Activated CD4-positive, alpha-beta T cell treated with anti-CD3 and anti-CD28 coated beads, Interleukin-2, amount 50 U/mL, for 48 hours (primary cell): ENCODE measurements at regions not wholly inside any gene's neighbourhood (a gene's known extent, or its start where the extent isn't known, plus 50 kb on each side); places are given as distances from the start of the nearest gene placed in this dataset.

Experiments used
- DNase-seq, 2 experiments: peaks; one replicate each; pipeline ENCODE4 v3.0.0-alpha.2; 2020

DNA sequence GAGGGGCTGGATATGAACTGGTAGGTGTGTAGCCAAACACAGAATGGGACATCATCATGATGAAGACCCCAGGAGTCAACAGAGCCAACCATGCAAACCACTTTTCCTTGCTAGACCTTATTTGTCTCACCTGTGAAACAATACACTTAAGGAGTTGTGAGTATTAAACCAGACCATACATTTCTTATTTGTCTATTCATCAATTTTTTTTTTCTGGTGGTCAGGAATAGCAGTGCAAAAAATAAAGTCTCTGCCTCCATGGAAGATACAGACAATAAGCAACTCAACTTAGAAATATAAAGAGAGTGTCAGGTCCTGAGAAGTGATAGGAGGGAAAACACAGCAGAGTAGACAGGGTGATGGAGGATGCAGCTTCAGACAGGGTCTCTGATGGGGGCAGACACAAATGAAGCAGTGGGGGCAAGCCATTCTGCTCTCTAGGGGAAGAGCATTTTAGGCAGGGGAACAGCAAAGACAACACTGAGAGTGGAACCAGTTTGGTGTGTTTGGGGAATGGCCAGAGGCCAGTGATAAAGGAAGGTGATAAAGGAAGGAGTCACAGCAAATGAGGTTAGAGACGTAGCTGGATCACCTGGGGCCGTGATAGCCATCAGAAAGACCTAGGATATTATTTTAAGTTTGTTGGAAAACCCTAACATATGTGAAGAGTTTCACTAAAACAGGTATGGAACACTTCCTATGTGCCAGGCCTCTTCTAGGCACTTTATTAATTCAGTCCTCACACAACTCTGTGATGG is 256.2 kb downstream of the MAN2A1 start:
- DNase-seq, result no peak

- DNase-seq, result no peak
Measured at GRCh38 chr5:109946610-109947009, 256.9 kb downstream of the MAN2A1 start.

DNA sequence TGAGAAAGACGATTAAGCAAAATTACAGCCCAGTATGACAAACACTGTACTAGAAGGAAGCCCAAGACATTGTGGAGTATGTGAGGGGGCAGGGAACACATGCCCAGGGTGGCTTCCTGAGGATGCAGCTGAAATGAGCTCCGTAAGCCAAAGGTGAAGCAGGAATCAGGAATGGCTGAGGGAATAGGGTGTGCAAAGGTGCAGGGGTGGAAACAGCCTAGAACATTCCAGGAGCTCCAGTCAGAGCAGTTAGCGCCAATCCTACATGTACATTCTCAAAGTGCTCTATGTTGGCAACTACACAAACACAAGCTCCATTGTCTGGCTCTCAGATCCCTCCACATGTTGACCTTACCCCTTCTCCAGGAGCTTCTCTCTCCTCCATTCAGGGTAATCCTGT is 257.9 kb downstream of the MAN2A1 start:
- DNase-seq, result no peak

GRCh38 chr5:109950634-109951033 is 260.9 kb downstream of the MAN2A1 start:
- no peak for DNase-seq

GRCh38 chr5:109951348-109951747 is 261.6 kb downstream of the MAN2A1 start:
- no peak for DNase-seq

GRCh38 chr5:109951758-109952157 is 262.0 kb downstream of the MAN2A1 start:
- no peak for DNase-seq

GRCh38 chr5:109953761-109954160 is 264.0 kb downstream of the MAN2A1 start:
- DNase-seq, result no peak

- DNase-seq, result no peak
Measured at GRCh38 chr5:109956884-109957283, 267.2 kb downstream of the MAN2A1 start.

DNA sequence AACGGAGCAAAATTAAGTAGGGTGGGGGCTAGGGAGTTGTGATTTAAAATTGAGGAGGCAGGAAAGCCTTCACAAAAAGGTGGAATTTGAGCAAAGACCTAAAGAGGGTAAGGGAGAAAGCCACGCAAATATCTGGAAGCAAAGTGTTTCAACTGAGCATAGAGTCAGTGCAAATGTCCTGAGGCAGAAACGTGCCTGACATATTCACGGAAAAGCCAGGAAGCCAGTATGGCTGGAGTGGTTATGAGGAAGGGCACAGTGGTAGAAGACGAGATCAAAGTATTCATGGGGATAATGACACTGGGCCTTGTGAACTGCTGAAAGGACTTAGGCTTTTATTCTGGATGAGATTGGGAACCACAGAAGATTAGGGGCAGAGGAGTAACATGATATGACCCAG is 268.4 kb downstream of the MAN2A1 start:
- DNase-seq, result no peak

- DNase-seq, result no peak
Measured at GRCh38 chr5:109959652-109960051, 269.9 kb downstream of the MAN2A1 start.

- no peak for DNase-seq
Measured at GRCh38 chr5:109961751-109962150, 272.0 kb downstream of the MAN2A1 start.

DNA sequence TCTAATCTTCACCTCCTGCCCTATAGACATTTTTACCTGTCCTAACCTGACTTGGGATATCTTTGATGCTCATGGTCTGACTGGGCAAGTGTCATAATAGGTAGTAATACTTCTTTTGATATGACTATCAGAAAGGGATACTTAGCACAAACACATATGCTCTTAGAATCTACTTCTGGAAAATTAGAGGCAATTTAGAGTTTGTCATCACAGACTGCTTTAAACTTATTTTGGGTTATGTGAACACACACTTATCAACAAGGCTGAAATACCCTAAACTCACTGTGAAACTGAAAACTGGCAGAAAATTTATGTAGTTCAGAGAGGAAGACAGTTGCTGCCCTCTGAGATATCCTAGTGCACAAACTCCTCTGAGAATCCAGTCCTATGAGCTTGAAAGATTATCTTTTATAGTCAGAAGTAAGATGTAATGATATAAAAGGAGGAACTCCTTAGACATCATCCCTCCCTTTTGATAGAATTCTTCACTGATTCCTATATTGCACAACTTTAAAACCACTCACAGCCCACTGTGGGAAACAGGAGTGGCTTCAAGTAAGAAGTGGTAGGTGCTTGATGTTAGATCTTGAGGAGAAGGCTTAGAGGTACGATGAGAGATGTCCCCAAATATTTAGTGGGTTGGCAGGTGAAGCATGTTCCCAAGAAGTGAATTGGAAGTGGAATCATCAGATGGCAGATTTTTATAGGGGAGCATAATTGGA is 273.3 kb downstream of the MAN2A1 start:
- no peak for DNase-seq

- no peak for DNase-seq
Measured at GRCh38 chr5:109964136-109964535, 274.4 kb downstream of the MAN2A1 start.

DNA sequence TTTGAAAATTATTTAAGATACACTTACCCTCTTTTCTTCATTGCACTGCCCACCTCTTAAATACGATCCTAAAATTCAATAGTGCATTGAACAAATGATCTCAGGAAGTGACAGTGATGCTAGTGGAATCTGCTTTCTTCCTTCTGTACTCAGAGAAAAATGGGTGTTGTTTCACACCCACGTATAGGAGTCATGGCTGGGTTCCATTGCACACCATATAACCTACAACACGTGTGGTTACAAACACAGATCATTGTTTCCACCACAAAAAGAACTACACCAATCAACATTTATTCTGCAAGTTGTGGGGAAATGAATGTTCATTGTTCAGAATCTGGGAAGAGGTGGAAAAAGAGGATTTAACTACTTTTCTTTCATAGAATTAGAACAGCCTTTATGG is 275.9 kb downstream of the MAN2A1 start:
- no peak for DNase-seq

DNA sequence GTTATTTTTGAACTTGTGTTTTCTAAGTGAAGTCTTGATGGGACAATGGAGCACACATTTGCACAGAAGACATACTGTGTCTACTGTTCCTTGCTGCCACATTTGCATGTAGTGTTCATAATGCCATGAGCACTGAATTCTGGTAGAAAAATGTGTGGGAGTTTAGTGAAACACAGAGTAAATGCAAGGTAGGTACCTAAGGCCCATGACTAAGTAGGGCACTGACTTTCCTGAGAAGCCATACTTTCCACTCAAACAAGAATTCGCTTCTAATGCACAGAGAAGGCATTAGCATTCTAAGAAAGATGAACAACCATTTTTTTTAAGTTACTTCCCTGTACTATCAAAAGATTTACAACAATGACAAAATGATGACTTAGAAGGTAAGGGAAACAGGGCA is 282.2 kb downstream of the MAN2A1 start:
- no peak for DNase-seq

GRCh38 chr5:109981979-109982378 is 292.3 kb downstream of the MAN2A1 start:
- DNase-seq, result no peak

DNA sequence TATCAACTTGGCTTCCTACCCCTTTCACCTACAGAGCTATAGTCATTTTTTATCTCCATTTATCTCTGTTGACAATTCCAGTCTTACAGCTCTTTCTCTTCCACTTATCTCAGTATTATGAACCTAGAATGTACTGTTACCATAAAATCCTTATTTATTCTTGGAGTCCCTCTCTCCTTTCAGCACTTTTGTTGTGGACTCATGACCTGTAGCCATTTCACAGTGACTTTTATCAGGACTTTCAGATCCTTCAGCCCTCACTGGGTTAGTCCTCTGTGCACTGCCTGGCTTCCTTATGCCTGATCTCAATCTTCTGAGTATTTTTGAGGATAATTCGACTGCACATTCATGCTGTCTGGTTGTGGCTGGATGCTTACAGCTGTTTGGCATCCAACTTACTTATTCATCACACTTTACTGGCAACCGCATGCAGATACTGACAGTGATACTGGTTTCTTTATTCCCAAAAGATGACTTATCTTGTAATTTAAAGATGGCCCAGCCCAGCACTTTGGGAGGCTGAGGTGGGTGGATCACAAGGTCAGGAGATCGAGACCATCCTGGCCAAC is 293.3 kb downstream of the MAN2A1 start:
- DNase-seq, result no peak

- DNase-seq, result no peak
Measured at GRCh38 chr5:109986726-109987125, 297.0 kb downstream of the MAN2A1 start.

- no peak for DNase-seq
Measured at GRCh38 chr5:109987355-109987754, 297.6 kb downstream of the MAN2A1 start.

- no peak for DNase-seq
Measured at GRCh38 chr5:109987970-109988369, 298.2 kb downstream of the MAN2A1 start.

DNA sequence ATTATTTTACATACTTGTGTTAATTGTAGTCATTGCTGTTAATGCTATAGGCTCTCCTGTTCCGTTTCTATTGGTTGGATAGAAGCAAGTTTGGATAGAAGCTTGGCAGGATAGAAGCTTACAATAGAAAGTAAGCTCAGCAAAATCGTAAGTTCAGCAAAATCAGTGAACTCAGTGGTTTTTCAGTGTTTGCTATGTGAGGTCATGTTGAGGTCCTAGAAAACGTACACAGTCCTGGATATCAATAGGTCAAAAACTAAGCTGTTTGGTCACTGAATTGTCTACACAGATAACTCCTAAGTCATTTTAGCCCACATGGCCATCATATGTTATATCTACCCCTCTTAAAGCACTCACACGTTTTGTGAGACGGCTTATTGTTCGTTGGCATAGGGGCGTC is 299.4 kb downstream of the MAN2A1 start:
- DNase-seq, result no peak

DNA sequence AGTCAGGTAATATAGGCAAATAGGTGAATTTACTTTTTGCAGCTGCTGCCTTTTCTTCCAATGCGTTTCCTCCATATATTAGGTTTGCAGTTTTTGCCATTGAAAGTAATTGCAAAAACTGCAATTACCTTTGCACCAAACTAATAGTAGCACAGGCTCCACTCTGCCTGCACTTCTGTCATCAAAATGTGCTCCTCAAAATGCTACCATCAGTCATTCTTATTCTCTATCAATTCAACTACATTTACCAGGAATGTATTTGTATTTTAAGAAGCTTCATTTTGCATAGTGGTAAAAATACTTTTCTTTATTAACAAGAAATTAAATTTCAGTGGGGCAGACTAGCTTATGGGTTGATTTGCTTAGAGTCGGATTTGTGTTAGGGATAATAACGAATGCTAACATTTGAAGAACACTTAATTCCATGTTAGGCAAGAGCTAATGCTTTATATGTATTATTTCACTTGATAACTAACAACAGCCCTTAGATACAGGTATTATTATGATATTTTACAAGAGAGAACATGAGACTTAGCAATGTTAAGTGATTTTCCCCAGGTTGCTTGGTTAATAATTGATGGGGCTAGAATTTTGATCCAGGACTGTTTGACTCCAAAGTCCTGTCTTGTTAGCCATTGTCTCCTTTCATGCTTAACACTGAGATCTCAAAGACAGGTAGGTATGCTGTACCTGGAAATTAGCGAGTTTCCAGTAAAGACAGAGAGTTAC is 300.4 kb downstream of the MAN2A1 start:
- DNase-seq, result no peak

GRCh38 chr5:109990723-109991359 is 301.1 kb downstream of the MAN2A1 start:
- DNase-seq, result no peak
